ENCODE measurements at regions not wholly inside any gene's neighbourhood (a gene's known extent, or its start where the extent isn't known, plus 50 kb on each side); places are given as distances from the start of the nearest gene placed in this dataset.

DNA sequence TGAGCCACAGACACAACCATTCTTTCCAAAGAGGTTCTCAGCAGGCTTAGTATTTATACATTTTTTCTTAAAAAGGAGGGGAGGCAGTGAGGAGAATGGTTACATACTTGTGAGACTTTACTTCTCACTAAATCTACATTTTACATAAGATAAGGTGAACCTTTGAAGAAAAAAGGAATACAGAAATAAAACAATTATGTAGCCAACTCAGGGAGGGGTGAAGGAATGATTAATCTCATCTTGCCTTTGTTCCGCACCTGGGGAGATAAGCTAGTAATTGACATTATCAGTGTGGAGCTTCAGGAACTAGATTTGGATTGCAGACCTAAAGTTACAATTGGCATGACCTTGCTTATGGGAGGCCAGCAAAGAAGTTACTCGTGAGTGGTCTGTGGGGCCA, 221.8 kb upstream of the GGTLC1 start:
- H3K27ac ChIP-seq: no peak overlapping the region
- DNase-seq (ENCODE audit: low spot score): no peak
- H3K4me3 ChIP-seq: no peak overlapping the region
- H3K36me3 ChIP-seq: no peaks in the 10 kb centered on the region
- no peaks in the 10 kb centered on the region for H3K4me1 ChIP-seq
- H3K9me3 ChIP-seq: no peaks in the 10 kb centered on the region
- no peaks in the 10 kb centered on the region for H3K27me3 ChIP-seq
- TF ChIP-seq, protein P1, sequence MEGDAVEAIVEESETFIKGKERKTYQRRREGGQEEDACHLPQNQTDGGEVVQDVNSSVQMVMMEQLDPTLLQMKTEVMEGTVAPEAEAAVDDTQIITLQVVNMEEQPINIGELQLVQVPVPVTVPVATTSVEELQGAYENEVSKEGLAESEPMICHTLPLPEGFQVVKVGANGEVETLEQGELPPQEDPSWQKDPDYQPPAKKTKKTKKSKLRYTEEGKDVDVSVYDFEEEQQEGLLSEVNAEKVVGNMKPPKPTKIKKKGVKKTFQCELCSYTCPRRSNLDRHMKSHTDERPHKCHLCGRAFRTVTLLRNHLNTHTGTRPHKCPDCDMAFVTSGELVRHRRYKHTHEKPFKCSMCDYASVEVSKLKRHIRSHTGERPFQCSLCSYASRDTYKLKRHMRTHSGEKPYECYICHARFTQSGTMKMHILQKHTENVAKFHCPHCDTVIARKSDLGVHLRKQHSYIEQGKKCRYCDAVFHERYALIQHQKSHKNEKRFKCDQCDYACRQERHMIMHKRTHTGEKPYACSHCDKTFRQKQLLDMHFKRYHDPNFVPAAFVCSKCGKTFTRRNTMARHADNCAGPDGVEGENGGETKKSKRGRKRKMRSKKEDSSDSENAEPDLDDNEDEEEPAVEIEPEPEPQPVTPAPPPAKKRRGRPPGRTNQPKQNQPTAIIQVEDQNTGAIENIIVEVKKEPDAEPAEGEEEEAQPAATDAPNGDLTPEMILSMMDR (IDR thresholded peaks at IDR 0.05): no peak

DNA sequence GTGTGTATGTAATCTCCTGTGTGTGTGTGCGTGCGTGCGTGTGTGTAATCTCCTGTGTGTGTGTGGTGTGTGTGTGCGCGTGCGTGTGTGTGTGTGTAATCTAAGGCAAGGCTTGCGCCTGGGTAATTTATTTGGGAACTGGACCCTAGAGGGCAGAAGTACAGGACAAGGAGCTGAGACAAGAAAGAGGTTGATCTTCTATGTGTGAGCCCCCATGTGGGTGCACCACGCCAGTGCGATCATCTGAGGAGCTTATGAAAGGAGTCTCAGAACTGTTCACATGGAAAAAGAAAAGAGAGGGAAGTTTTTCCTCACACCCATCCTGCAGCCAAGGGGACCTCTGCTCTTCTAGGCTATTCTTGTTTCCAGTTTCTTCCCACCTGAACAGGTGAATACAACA, 220.1 kb upstream of the GGTLC1 start:
- H3K9me3 ChIP-seq: no peaks in the 10 kb centered on the region
- TF ChIP-seq, protein P1 (IDR thresholded peaks at IDR 0.05): no peak
- no peak overlapping the region for H3K27ac ChIP-seq
- H3K4me3 ChIP-seq: no peak overlapping the region
- H3K4me1 ChIP-seq: no peaks in the 10 kb centered on the region
- H3K36me3 ChIP-seq: no peaks in the 10 kb centered on the region
- DNase-seq (ENCODE audit: low spot score): no peak
- no peaks in the 10 kb centered on the region for H3K27me3 ChIP-seq

DNA sequence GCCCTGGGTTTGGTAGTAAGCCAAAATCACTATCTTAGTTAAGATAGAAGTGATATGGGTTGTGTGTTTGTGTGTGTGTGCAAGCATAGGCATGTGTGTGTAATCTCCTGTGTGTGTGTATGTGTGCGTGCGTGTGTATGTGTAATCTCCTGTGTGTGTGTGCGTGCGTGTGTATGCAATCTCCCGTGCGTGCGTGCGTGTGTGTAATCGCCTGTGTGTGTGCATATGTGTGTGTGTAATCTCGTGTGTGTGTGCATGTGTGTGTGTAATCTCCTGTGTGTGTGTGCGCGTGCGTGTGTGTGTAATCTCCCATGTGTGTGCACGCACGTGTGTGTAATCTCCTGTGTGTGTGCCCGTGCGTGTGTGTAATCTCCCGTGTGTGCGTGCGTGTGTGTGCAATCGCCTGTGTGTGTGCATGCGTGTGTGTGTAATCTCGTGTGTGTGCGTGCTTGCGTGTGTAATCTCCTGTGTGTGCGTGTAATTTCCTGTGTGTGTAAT, 219.3 kb upstream of the GGTLC1 start:
- Histone ChIP-seq H3K9me3 (no peaks in the 10 kb centered on the region), H3K36me3 (no peaks in the 10 kb centered on the region), H3K27me3 (no peaks in the 10 kb centered on the region), H3K27ac (no peak overlapping the region), H3K4me3 (no peak overlapping the region), H3K4me1 (no peaks in the 10 kb centered on the region)
- TF ChIP-seq, protein P1 (IDR thresholded peaks at IDR 0.05): no peak
- DNase-seq (ENCODE audit: low spot score): no peak

DNA sequence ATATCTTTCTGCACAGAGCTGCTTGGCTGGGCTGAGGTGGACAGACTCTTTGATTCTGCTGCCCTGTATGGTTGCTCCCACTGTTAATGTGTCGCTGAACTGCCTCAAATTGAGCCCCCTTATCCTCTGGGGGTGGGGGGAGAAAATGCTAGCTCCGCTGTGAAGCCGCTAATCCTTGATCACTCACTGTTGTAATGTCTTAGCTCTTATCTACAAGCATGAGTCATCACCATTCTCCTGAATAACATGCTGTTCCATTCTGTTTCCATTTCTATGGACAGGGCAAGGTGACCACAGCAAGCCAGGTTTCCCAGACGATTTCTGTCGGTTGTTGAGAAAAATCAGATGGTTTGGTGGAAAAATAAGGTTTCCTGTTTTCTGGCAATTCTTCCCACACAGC, 218.4 kb upstream of the GGTLC1 start:
- Histone ChIP-seq H3K4me1 (no peaks in the 10 kb centered on the region), H3K4me3 (no peak overlapping the region), H3K27ac (no peak overlapping the region), H3K9me3 (no peaks in the 10 kb centered on the region), H3K36me3 (no peaks in the 10 kb centered on the region), H3K27me3 (no peaks in the 10 kb centered on the region)
- TF ChIP-seq, protein P1 (IDR thresholded peaks at IDR 0.05): no peak
- DNase-seq (ENCODE audit: low spot score): no peak

DNA sequence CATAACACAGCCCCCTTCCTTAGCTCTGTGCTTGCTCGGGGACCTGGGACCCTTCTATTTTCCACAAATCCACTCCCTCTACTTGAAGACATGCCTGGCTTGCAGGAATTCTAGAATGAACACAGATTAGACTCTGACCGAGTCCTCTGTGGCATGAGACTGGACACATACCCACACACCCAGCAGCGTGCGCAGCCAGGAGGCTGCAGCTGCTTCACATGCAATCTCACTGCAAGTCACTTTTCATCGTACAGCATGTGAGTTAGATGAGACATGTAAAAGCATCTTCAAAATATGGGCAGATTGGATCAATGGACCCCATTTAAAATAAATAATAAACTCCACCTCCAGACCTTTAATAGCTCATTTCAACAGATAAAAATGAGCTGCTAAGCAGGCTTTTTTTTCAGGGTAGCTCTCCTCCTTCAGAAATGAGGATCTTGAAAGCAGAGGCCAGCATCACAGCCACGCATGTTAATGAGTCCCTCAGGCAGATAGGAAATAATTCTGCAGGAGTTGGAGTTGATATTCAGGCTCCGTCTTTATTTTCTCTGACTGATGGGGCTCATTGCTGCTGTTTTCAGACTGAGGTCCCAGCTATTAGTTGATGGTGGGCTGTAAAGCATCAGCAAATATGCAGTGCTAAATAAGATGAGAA, 215.1 kb upstream of the GGTLC1 start:
- no peak for DNase-seq (ENCODE audit: low spot score)
- TF ChIP-seq, protein P1 (IDR thresholded peaks at IDR 0.05): no peak
- Histone ChIP-seq H3K36me3 (no peaks in the 10 kb centered on the region), H3K4me3 (no peak overlapping the region), H3K27me3 (no peaks in the 10 kb centered on the region), H3K9me3 (no peaks in the 10 kb centered on the region), H3K27ac (no peak overlapping the region), H3K4me1 (no peaks in the 10 kb centered on the region)

DNA sequence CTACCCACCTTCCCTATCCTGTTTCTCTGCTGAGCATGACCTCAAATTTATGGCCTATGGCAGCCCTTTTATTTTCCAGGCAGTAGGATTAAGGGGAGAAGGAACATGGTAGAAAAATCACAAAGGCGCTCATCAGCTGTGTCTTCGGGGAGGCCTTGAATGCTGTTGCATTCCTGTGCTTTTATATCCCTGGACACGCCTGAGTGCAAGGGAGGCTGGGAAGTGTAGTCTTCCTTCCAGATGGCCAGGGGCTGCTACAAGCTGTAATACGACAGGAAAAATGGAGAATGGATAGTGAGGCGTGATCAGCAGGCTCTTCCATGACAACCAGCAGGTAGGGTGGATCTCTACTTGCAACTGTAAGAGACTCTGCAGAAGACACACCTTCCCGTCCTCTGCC, 210.9 kb upstream of the GGTLC1 start:
- Histone ChIP-seq H3K4me3 (no peak overlapping the region), H3K27me3 (no peaks in the 10 kb centered on the region), H3K36me3 (no peaks in the 10 kb centered on the region), H3K27ac (no peak overlapping the region), H3K4me1 (no peaks in the 10 kb centered on the region), H3K9me3 (no peaks in the 10 kb centered on the region)
- DNase-seq (ENCODE audit: low spot score): no peak
- TF ChIP-seq, protein P1 (IDR thresholded peaks at IDR 0.05): no peak
